ENCODE measurements at regions not wholly inside any gene's neighbourhood (a gene's known extent, or its start where the extent isn't known, plus 50 kb on each side); places are given as distances from the start of the nearest gene placed in this dataset.
A peak's percentile ranks its signal among the peaks of the same experiment; 100 is the strongest.

DNA sequence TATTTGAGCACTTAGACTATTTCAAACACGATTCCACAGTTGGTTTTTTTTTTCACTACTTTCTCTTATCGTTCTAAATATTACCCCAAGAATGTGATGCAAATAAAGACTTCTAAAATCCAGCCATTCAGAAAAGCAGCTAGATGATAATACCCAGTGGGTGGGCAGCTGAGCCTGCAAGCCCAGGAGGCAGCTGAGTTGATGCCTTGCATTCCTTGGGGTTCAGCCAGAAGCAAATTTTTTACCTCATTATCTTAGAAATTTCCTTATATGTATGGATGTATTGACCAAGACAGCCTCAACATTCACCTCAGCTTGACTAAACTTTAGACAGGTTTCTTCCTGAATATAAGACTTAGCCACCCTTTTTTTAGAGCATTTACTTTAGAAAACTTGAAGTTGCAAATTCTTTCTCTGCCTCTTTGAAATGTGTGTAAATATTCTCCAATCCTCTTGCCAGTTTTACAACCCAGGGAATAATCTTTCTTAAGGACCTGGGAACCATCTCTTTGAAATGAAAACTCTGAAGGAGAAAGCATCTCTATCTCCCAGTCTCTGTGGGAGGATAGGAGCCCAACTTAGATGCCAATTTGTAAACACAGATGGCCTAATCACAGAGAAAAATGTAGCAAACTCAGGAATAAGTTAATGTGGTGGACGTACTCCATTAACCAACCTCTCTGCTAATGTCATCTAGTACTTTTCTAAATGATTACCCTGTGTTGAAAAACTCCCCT, 52.2 kb upstream of the ANP32D start:
- intact Hi-C loops (cut with micrococcal nuclease; ENCODE audit: unreplicated experiment), result no loop called here
- Histone ChIP-seq H3K27ac (ENCODE audit: low read depth, low read length, poor library complexity, severe bottlenecking) (peak overlapping the region; percentile 59), H3K4me1 (ENCODE audit: insufficient read depth, low read length, poor library complexity, severe bottlenecking) (no peaks in the 10 kb centered on the region), H3K9me3 (ENCODE audit: low read depth, low read length, poor library complexity, severe bottlenecking) (no peaks in the 10 kb centered on the region), H3K36me3 (ENCODE audit: insufficient read depth, low read length, poor library complexity, severe bottlenecking) (no peaks in the 10 kb centered on the region), H3K27me3 (replicated peaks; ENCODE audit: insufficient read depth, low read depth, low read length, poor library complexity) (no peaks in the 10 kb centered on the region), H3K4me3 (ENCODE audit: low read depth, low read length, poor library complexity, severe bottlenecking) (no peak overlapping the region)
- POLR2A ChIA-PET (ENCODE audit: low non-redundant PET), result no interaction called here
- peak; percentile 51 for DNase-seq (ENCODE audit: low spot score)
- BruUV-seq (replicated peaks), result no TSS peak
- CTCF ChIA-PET, result no interaction called here
- TF ChIP-seq EZH2 (IDR thresholded peaks at IDR 0.05; ENCODE audit: borderline replicate concordance, low read depth, low read length, poor library complexity, severe bottlenecking), result no peak
- TF ChIP-seq, protein P1, sequence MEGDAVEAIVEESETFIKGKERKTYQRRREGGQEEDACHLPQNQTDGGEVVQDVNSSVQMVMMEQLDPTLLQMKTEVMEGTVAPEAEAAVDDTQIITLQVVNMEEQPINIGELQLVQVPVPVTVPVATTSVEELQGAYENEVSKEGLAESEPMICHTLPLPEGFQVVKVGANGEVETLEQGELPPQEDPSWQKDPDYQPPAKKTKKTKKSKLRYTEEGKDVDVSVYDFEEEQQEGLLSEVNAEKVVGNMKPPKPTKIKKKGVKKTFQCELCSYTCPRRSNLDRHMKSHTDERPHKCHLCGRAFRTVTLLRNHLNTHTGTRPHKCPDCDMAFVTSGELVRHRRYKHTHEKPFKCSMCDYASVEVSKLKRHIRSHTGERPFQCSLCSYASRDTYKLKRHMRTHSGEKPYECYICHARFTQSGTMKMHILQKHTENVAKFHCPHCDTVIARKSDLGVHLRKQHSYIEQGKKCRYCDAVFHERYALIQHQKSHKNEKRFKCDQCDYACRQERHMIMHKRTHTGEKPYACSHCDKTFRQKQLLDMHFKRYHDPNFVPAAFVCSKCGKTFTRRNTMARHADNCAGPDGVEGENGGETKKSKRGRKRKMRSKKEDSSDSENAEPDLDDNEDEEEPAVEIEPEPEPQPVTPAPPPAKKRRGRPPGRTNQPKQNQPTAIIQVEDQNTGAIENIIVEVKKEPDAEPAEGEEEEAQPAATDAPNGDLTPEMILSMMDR (conservative IDR thresholded peaks at IDR 0.05; ENCODE audit: low read depth, low read length), result no peak

DNA sequence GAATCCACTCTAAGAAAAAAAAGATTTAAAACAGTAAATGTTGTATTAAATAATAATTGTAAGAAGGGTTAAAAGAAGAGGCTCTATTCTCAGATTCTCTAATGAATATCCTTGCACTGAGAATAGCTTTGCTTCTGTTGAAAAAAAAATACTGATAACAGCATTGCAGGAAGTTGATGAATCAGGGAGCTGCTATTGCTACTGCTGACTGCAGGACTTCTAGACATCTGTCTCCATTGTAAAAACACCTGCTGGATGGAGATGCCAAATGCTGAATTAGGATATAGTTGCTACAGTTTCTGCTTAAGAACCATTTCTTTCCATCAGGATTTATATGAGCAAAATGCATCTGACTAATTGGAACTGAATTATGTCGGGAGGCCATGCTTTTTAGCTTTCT, 50.3 kb upstream of the ANP32D start:
- H3K4me1 ChIP-seq (ENCODE audit: insufficient read depth, low read length, poor library complexity, severe bottlenecking), result no peaks in the 10 kb centered on the region
- no peak for TF ChIP-seq EZH2 (IDR thresholded peaks at IDR 0.05; ENCODE audit: borderline replicate concordance, low read depth, low read length, poor library complexity, severe bottlenecking)
- TF ChIP-seq, protein P1 (conservative IDR thresholded peaks at IDR 0.05; ENCODE audit: low read depth, low read length), result no peak
- no peaks in the 10 kb centered on the region for H3K36me3 ChIP-seq (ENCODE audit: insufficient read depth, low read length, poor library complexity, severe bottlenecking)
- H3K9me3 ChIP-seq (ENCODE audit: low read depth, low read length, poor library complexity, severe bottlenecking), result no peaks in the 10 kb centered on the region
- no peak overlapping the region for H3K4me3 ChIP-seq (ENCODE audit: low read depth, low read length, poor library complexity, severe bottlenecking)
- ChIA-PET CTCF (no interaction called here), POLR2A (ENCODE audit: low non-redundant PET) (no interaction called here)
- intact Hi-C loops (cut with micrococcal nuclease; ENCODE audit: unreplicated experiment), result no loop called here
- DNase-seq (ENCODE audit: low spot score), result peak; percentile 28
- BruUV-seq (replicated peaks), result no TSS peak
- H3K27me3 ChIP-seq (replicated peaks; ENCODE audit: insufficient read depth, low read depth, low read length, poor library complexity), result no peaks in the 10 kb centered on the region
- no peak overlapping the region for H3K27ac ChIP-seq (ENCODE audit: low read depth, low read length, poor library complexity, severe bottlenecking)
